ENCODE measurements at regions not wholly inside any gene's neighbourhood (a gene's known extent, or its start where the extent isn't known, plus 50 kb on each side); places are given as distances from the start of the nearest gene placed in this dataset.

DNA sequence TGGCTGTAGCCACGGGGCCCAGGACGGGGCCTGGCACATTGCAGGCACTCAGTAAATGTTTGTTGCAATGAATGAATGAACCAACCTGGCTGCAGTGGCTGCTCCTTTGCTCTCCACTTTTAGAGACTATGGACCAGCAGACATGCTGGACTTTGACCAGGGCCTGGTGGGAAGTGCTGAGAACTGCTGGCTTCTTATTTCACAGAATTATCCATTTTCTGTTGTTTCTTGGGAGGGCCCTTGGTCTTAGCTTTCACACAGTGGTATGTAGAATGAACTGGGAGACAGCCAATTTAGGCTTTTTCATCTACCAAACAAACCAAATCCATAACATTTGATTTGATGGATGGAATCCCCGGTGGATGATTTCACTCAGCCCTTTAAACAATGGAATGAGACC, 78.0 kb upstream of the LHFPL2 start:
- TF ChIP-seq, protein P1, sequence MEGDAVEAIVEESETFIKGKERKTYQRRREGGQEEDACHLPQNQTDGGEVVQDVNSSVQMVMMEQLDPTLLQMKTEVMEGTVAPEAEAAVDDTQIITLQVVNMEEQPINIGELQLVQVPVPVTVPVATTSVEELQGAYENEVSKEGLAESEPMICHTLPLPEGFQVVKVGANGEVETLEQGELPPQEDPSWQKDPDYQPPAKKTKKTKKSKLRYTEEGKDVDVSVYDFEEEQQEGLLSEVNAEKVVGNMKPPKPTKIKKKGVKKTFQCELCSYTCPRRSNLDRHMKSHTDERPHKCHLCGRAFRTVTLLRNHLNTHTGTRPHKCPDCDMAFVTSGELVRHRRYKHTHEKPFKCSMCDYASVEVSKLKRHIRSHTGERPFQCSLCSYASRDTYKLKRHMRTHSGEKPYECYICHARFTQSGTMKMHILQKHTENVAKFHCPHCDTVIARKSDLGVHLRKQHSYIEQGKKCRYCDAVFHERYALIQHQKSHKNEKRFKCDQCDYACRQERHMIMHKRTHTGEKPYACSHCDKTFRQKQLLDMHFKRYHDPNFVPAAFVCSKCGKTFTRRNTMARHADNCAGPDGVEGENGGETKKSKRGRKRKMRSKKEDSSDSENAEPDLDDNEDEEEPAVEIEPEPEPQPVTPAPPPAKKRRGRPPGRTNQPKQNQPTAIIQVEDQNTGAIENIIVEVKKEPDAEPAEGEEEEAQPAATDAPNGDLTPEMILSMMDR (IDR thresholded peaks at IDR 0.05; ENCODE audit: low read depth, low read length, missing control alignments), result no peak
- Histone ChIP-seq H3K27ac (no peak overlapping the region), H3K36me3 (replicated peaks) (no peaks in the 10 kb centered on the region), H3K27me3 (replicated peaks) (no peaks in the 10 kb centered on the region), H3K4me3 (ENCODE audit: low read depth, low read length) (no peak overlapping the region)
- DNase-seq, result no peak
- in situ Hi-C loops (cut with HindIII; ENCODE audit: low pct_ligation_motif_present, low sequenced_read_pairs), result no loop called here

- H3K27ac ChIP-seq, result no peak overlapping the region
- in situ Hi-C loops (cut with HindIII; ENCODE audit: low pct_ligation_motif_present, low sequenced_read_pairs), result no loop called here
- TF ChIP-seq, protein P1 (IDR thresholded peaks at IDR 0.05; ENCODE audit: low read depth, low read length, missing control alignments), result no peak
- H3K27me3 ChIP-seq (replicated peaks), result no peaks in the 10 kb centered on the region
- H3K36me3 ChIP-seq (replicated peaks), result no peaks in the 10 kb centered on the region
- DNase-seq, result no peak
- no peak overlapping the region for H3K4me3 ChIP-seq (ENCODE audit: low read depth, low read length)
Measured at GRCh38 chr5:78726003-78726402, 77.4 kb upstream of the LHFPL2 start.

GRCh38 chr5:78724061-78724460, 75.5 kb upstream of the LHFPL2 start:
- in situ Hi-C loops (cut with HindIII; ENCODE audit: low pct_ligation_motif_present, low sequenced_read_pairs), result no loop called here

GRCh38 chr5:78720997-78721396, 72.4 kb upstream of the LHFPL2 start:
- H3K27me3 ChIP-seq (replicated peaks), result no peaks in the 10 kb centered on the region
- no peak for DNase-seq
- no peaks in the 10 kb centered on the region for H3K36me3 ChIP-seq (replicated peaks)
- H3K27ac ChIP-seq, result no peak overlapping the region
- in situ Hi-C loops (cut with HindIII; ENCODE audit: low pct_ligation_motif_present, low sequenced_read_pairs), result no loop called here
- H3K4me3 ChIP-seq (ENCODE audit: low read depth, low read length), result no peak overlapping the region
- TF ChIP-seq, protein P1 (IDR thresholded peaks at IDR 0.05; ENCODE audit: low read depth, low read length, missing control alignments), result no peak

More at GRCh38 chr5:78724061-78724460, 75.5 kb upstream of the LHFPL2 start:
- DNase-seq, result no peak
- no peak overlapping the region for H3K4me3 ChIP-seq (ENCODE audit: low read depth, low read length)
- TF ChIP-seq, protein P1 (IDR thresholded peaks at IDR 0.05; ENCODE audit: low read depth, low read length, missing control alignments), result no peak
- H3K27me3 ChIP-seq (replicated peaks), result no peaks in the 10 kb centered on the region
- H3K27ac ChIP-seq, result no peak overlapping the region
- H3K36me3 ChIP-seq (replicated peaks), result no peaks in the 10 kb centered on the region

DNA sequence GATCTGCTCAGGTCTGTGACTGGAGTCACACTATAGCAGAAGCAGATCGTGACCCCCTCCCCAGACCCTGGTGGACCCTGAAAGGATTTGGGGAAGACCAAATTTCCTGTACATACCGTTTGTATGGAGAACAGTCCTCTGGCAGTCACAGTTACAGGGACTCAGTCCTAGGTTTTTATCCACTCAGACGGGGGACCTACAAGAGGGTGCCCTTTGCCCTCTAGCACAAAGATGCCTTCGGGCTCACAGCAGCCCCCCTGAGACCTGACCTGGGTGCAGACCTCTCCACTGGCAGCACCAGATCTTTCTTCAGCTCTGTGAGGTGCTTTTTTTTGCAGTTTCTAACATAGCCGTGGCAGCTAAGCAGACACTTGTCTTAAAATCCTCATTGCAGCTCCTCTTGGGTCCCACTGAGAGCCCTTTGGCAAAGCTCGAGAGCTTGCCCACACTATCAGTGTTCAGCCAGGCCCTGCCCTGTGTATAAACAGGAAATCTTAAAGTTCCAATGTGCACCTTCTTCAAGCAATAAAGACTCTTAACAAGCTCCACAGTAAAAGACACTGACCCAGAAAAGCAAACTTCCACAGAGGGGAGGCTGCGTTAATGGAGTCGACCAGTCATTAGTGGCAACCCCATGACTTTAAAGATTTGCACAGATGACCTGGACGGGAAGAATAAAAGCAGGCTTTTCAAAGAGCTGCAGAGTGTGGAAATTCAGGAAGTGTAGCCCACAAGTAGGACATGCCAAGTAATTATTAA, 71.8 kb upstream of the LHFPL2 start:
- in situ Hi-C loops (cut with HindIII; ENCODE audit: low pct_ligation_motif_present, low sequenced_read_pairs), result no loop called here
- H3K27me3 ChIP-seq (replicated peaks), result no peaks in the 10 kb centered on the region
- H3K36me3 ChIP-seq (replicated peaks), result no peaks in the 10 kb centered on the region
- no peak overlapping the region for H3K4me3 ChIP-seq (ENCODE audit: low read depth, low read length)
- H3K27ac ChIP-seq, result no peak overlapping the region
- TF ChIP-seq, protein P1 (IDR thresholded peaks at IDR 0.05; ENCODE audit: low read depth, low read length, missing control alignments), result no peak
- DNase-seq, result no peak

All from brain microvascular endothelial cell (primary cell).